Activated T-helper 1 cell treated with anti-CD3 and anti-CD28 coated beads, Interleukin-2, amount 50 U/mL, for 16 hours (primary cell): ENCODE measurements at regions not wholly inside any gene's neighbourhood (a gene's known extent, or its start where the extent isn't known, plus 50 kb on each side); places are given as distances from the start of the nearest gene placed in this dataset.

Experiments
- DNase-seq, 2 donors: peaks; one replicate each; pipeline ENCODE4 v3.0.0-alpha.2; 2020; ENCODE audit warnings: low read depth in 1 of 2, low spot score in 1 of 2

DNA sequence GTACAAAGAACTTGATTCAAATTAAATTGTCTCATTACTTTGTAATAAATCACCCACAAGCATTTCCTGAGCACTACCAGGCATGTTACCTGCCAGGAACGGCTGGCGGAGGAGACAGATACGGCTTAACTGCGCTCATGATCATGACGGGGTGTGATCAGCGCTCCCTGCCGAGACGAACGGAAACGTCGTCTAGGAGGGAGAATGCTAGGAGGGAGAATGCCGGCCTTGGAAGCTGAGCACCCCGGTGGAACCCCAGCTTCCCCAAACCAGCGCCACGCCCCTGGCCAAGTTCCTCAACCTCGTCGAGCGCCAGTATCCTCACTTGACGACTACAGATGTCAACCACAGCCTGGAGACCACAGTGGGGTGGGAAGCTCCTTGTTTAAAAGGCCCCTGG lies 272.8 kb downstream of the CTTN start:
- no peak for DNase-seq

DNA sequence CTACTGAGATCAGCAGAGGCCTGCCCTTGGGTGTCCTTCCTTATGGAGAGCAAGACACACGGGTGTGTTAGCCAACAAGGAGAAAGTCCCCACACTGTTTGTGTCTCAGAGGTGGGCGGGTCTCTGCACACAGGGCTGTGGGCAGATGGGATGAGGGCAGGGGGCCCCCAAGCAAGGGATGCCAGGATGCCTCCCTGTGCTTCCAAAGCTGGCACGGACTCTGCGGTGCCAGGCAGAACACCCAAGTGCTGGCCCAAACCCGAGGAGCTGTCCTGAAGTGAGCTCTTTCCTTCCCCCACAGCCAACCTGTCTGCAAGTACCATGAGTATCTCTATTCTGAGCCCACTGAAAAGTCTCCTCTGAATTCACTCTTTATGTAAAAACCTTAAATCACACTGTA lies 273.3 kb downstream of the CTTN start:
- DNase-seq = no peak

DNA sequence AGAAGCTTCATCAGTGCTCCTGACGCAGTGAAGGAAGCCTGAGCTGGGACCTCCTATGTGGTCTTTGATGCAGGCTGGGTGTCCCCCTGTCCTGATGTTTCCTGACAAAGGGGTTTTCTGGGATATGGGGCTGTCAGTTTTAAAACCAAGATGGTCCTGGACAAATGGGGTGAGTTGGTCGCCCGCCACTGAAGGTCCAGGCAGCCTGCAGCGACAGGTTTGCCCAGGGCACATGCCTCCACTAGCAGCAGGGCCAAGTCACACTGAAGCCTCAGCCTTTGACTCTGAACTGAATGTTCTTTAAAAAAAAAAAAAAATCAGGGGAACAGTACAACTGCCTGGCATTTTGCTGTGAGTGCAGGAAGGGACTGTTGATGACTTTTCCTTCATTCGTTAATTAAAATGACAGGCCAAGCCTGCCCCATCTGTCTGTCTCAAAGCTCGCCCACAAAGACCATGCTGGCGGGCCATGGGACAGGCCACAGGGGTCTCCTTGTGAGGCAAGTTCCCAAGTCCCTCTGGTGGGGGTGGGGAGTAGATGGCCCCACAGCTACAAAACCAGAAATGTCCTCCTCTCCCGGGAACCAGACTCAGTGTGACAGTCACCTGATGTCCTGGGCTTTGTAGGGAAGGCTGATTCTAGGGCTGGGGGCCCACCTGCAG lies 274.8 kb downstream of the CTTN start:
- no peak for DNase-seq

DNA sequence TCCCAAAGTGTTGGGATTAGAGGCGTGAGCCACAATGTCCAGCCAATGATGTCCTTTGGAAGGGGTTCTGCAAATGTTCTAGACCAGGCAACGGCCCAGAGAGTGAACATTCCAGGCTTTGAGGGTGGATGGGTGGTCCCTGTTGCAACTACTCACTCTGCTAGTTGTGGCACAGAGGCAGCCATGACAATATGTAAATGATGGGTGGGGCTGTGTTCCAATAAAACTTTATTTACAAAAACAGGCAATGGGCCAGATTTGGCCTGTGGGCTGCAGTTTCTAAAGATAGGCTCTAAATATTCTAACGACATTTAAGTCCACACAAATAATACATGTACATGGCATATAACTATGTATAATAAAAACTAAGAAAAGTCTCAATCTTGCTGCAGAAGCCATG lies 276.3 kb downstream of the CTTN start:
- DNase-seq = no peak

GRCh38 chr11:70675697-70676374 lies 277.5 kb downstream of the CTTN start:
- no peak for DNase-seq

- no peak for DNase-seq
These were observed 279.0 kb downstream of the CTTN start for GRCh38 chr11:70677232-70677916.

DNA sequence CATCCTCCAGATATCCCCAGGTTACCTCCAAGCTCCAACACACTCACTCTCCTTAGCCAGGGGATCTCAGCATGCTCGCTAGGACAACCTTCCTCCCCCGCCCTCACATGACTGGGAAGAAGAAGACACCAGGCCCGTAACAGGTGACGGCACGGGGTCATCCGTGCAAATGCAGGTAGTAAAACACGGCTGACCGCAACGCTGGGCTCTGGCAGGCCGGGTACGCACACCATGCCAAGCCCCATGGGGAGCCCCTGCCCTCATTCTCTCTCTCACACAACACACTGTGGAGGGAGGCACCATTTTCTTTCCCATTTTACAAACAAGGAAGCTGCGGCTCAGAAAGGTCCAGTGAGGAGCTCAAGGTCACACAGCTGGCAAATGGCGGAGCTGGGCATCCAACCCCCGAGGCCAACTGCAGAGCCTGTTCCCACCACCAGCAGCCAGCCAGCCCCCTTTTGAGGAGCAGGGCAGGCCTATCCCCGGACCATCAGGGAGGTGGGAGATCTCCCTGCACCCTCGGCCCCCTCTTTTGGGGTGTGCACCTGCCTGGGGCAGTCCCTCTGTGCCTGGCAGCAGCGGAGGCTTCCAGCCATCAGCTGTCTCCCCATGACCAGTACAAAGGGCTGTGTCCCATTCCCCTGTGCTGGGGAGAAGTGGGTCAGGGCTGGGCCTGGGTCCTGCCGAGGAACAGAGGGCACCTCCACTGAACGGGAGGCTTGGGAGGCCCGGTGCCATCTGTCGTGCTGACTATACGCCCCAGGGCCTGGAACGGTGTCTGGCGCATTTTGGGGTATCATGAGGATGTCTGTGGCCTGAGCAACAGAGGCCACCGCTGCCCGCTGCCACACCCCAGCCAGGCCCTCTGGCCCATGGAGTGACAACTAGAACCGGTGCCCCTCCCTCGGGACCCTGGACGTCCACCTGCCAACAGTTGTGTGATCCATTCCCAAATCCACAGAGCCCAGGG lies 280.9 kb downstream of the CTTN start:
- no peak for DNase-seq

DNA sequence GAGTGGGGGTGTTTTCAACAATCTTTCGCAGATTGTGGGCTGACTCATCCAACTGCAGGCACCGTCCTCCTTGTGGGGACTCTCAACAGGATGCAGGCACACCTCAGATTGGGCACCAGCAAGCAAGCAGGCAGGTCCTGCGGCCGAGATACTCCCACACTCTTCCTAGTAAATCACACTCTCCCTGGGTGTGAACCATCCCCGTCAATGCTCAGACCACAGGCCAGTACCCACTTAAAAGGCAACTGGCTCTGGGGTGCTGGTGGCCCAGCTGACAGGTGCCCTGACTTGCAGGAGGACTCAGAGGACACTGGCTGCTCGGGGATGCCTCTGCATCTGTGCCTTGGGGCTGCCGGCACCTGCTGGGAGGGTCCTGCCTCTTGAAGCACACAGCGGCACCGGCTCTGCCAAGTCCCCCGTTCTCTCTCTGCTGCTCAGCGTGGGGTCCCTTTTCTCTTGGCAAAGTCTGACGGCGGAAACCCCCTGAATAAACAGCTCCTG lies 282.5 kb downstream of the CTTN start:
- no peak for DNase-seq

- no peak for DNase-seq
These were observed 283.7 kb downstream of the CTTN start for GRCh38 chr11:70682056-70682455.

- DNase-seq = no peak
These were observed 284.4 kb downstream of the CTTN start for GRCh38 chr11:70682760-70683159.

DNA sequence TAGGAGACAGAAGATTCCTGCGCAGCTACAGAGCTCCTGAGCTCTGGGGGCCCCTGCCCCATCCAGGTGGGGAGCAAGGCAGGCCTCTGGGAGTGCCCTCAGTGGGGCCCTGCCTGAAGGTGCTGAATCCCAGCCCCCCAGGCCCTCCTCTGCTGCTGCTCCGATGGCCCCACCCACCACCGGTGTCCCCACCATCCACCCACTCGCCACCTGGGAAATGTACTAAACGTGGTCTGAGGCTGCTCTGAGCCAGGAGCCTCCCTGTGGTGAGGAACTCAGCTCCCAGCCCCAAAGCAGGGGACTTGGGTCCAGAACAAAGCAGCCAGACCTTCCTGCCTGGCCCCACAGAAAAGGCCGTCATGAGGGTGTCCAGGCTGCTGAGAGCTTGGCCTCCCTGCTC lies 289.4 kb downstream of the CTTN start:
- no peak for DNase-seq

GRCh38 chr11:70688142-70688541 lies 289.8 kb downstream of the CTTN start:
- DNase-seq = no peak

GRCh38 chr11:70689764-70690163 lies 291.4 kb downstream of the CTTN start:
- DNase-seq = no peak

GRCh38 chr11:70692131-70692530 lies 293.8 kb downstream of the CTTN start:
- DNase-seq = no peak

GRCh38 chr11:70694371-70694770 lies 296.0 kb downstream of the CTTN start:
- no peak for DNase-seq

- no peak for DNase-seq
These were observed 297.0 kb downstream of the CTTN start for GRCh38 chr11:70695086-70695960.

- DNase-seq = no peak
These were observed 297.7 kb downstream of the CTTN start for GRCh38 chr11:70696076-70696475.

DNA sequence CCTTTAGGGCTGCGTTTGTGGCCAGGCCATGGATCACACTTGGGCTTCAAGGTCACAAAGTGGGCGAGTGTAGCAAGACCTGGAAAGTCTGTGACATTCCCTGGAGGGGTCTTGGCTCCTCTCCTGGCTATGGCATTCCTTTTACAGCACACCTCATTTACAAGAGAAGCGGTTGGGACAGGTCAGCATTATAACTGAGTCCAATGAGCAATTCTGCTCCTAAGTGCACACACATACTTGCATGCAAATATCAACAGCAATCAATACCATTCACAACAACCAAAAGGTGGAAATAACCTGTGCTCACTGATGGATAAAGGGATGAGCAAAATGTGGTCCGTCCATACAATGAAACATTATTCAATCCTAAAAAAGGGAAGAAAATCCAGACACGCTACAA lies 298.2 kb downstream of the CTTN start:
- no peak for DNase-seq

- no peak for DNase-seq
These were observed 299.4 kb downstream of the CTTN start for GRCh38 chr11:70697701-70698100.

DNA sequence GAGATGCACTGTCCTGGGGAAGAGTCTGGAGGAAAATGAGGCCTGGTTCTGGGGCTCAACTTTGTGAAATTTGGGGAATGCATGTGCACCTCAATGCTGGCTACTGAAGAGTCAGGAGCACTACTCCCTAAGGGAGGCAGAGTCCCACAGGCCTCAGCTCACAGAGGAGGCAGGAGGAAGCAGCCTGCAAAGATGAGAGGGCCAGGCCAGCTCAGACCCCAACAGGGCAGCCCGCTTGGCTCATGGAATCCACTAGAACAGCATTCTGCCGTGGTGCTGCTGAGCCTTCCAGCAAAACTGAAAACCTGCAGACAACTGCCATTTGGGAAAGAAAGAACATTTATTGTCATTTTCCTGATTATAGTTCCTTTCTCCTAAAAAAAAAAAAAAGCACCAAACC lies 300.5 kb downstream of the CTTN start:
- DNase-seq = no peak
